NCI-H2081 (cell line): ENCODE measurements at regions not wholly inside any gene's neighbourhood (a gene's known extent, or its start where the extent isn't known, plus 50 kb on each side); places are given as distances from the start of the nearest gene placed in this dataset.

ENCODE experiments used
- DNase-seq, 2 experiments: peaks; one replicate each; lab custom pipeline; 2025; lab: John Stamatoyannopoulos, UW

- DNase-seq, result no peak
Observed at GRCh38 chr1:43065616-43066399, 106.3 kb downstream of the EBNA1BP2 start.

DNA sequence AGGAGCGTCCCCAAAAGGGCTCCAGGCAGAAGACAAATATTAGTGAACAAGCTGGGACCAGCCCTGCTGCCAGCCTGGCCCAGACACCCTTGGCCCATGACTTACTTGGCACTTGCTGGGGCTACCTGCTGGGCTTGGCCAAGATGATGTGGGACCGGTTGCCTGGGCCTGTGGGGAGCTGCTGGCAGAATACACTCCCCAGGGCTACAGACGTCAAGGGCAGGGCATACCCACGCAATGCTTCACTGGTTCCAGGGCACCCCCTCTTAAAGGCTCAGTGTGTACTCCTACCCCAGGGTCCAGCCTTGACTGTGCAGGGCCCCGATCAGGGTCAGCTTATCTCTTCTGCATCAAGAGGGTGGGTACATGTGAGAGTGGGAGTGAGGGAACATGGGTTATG lies 106.5 kb upstream of the SLC2A1 start:
- DNase-seq, result no peak

- DNase-seq, result no peak
Observed at GRCh38 chr1:43063394-43064219, 104.9 kb upstream of the SLC2A1 start.

- DNase-seq, result no peak
Observed at GRCh38 chr1:43062527-43063095, 103.9 kb upstream of the SLC2A1 start.

DNA sequence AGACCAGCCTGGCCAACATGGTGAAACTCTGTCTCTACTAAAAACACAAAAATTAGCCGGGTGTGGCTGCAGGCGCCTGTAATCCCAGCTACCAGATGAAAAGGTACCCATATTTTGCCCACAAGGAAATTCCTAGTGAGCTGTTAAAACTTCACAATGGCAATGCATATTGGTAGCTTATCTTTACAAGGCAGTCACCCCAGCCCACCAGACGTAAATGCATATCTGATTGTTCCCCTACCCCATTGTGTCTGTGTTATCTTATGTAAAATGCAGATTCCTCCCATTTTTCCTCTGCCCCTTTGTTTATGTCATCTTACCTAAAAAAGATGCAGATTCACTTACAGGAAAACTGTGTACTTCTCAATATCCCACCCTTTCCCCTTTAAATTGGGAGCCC lies 103.1 kb upstream of the SLC2A1 start:
- no peak for DNase-seq

- no peak for DNase-seq
Observed at GRCh38 chr1:43059640-43060574, 101.2 kb upstream of the SLC2A1 start.

DNA sequence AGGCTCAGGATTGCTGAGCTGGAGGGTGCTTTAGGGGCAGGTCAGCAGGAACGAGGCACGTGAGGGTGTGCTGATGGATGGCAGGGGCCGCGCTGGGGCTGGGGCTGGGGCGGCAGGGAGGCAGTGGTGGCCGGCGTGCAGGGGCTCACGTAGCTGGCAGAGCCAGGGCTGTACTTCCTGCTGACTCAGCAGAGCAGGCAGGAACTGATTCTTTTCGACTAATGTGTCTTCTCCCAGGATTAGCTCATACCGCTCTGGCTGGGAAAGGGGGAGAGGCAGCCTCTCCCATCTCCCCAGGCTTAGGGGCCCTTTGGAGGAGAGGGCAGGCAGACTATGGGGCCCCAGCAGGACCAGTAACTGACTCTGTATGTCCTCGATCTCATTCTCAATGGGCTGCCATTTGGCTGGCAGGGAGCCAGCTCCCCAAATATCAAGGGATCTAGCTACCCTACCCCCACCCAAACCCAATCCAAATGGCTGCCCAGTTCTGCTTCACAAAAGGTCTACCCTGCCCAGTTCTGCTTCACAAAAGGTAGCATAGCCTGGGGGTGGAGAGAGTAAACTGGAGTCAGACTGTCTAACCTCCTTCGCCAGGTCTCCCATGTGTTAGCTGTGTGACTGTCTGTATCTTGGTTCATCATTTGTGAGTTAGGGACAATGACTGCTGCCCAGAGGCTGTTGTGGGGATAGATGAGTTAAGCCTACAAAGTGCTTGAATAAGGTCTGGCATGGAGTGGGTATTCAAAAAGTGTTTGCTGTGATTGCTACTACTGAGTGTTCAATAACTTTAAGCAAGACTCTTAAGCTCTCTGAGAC lies 100.1 kb upstream of the SLC2A1 start:
- no peak for DNase-seq

- no peak for DNase-seq
Observed at GRCh38 chr1:43058056-43058455, 99.4 kb upstream of the SLC2A1 start.

DNA sequence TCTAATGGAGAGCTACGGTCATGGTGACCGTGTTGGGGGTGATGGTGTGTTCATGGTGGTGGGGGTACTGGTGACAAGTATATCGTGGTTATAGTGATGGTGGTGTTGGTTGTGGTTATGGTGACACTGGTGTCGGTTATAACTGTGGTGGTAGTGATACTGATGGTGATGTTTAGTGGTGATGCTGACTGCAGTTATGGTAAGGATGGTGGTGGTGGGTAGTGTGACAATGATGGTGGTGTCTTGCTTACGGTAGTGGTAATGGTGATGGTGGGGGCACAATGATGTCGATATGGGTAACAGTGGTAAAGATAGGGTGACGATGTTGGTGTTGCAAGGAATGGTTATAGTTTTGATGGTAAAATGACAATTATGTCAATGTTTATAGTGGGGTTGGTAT lies 98.9 kb upstream of the SLC2A1 start:
- no peak for DNase-seq

- DNase-seq, result no peak
Observed at GRCh38 chr1:43056981-43057391, 98.3 kb upstream of the SLC2A1 start.

DNA sequence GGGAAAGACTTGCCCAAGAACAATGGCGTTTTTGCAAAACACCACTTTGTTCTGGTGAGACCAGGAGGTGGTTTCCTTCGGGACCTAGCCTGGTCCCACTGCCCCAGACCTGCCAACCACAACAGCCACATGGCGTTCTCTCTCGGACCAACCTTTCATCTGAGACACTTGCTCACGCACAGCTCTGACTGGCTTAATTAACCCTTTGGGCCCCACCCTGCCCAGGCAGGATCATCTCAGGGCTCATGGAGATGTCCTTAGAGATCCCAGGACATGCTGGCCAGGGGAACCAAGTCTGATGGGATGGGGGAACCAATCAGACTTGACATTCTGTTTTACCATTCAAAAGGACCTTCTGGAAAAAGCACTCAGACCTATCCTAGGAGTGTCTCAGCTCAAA lies 97.8 kb upstream of the SLC2A1 start:
- DNase-seq, result no peak

- no peak for DNase-seq
Observed at GRCh38 chr1:43054961-43055360, 96.3 kb upstream of the SLC2A1 start.

- no peak for DNase-seq
Observed at GRCh38 chr1:43052786-43053439, 94.2 kb upstream of the SLC2A1 start.

DNA sequence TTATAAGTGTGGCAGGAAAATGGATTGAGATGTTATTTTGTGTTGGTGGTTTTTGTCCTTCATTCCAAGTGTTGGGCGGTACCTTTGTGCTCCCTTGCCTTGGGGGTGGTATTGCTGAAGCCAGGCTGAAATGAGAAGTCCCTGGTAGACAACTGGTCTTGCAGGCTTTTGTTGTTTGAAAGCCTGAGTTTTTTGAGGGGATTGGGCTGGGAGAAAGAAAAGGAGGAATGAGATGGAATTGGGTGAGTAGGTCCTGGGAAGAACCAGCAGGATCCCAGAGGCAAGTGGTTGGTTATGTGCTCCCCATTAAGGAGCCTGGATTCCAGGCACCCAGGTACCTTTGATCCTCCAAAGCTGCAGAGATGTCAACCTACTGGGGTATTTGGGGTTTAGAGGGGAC lies 93.7 kb upstream of the SLC2A1 start:
- no peak for DNase-seq

GRCh38 chr1:43049481-43049880 lies 90.8 kb upstream of the SLC2A1 start:
- DNase-seq, result no peak

DNA sequence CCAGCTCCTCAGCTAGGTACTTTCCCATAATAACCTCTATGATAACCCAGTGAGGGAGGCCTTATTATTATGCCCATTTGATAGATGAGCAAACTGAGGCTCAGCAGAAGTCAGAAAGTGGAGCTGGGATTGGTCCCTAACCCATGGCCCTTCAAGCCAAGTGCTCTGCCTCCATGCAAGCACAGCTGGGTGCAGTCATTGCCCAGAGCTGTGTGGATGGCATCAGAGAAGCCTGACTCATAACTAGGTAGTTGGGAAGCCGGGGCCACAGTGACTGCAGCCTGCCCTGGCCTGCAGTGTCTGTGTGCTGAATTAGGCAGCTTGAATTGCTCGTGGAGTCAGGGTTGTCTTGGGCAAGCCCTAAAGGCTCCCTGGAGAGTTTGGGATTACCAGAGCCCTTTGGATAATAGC lies 89.9 kb upstream of the SLC2A1 start:
- no peak for DNase-seq

GRCh38 chr1:43047135-43047534 lies 88.5 kb upstream of the SLC2A1 start:
- DNase-seq, result no peak

GRCh38 chr1:43044572-43045361 lies 86.1 kb upstream of the SLC2A1 start:
- DNase-seq, result no peak

- no peak for DNase-seq
Observed at GRCh38 chr1:43043695-43044094, 85.0 kb upstream of the SLC2A1 start.
